DND-41 (cell line): ENCODE measurements at regions not wholly inside any gene's neighbourhood (a gene's known extent, or its start where the extent isn't known, plus 50 kb on each side); places are given as distances from the start of the nearest gene placed in this dataset.

Source experiments
- ATAC-seq: fragments of 200-7000 bp; cut with Tn5 transposase; 3 replicates; pipeline ENCODE4 v1.9.1; 2021; ENCODE audit warnings: low read depth; ENCODE audit not compliant: insufficient read depth
- DNase-seq: peaks from one replicate; pipeline ENCODE4 v3.0.0-alpha.2; 2020
- H2AFZ ChIP-seq: 2 replicates; pipeline ENCODE4 v1.6.0; 2012; ENCODE audit warnings: low read depth, low read length
- H3K27ac ChIP-seq: 2 replicates; pipeline ENCODE4 v1.5.1; 2012; ENCODE audit warnings: low read length, inconsistent platforms
- H3K27me3 ChIP-seq: fragments of 200-600 bp; sonication (generic); 2 replicates; pipeline ENCODE4 v1.6.0; 2012; ENCODE audit warnings: low read length, mild to moderate bottlenecking, inconsistent platforms; ENCODE audit not compliant: insufficient read depth, poor library complexity
- H3K36me3 ChIP-seq: 2 replicates; pipeline ENCODE4 v1.5.1; 2012; ENCODE audit warnings: low read length, inconsistent platforms; ENCODE audit not compliant: insufficient read depth
- H3K4me1 ChIP-seq: 2 replicates; pipeline ENCODE4 v1.5.1; 2012; ENCODE audit warnings: mild to moderate bottlenecking, low read length; ENCODE audit not compliant: insufficient read depth
- H3K4me2 ChIP-seq: 2 replicates; pipeline ENCODE4 v1.6.0; 2012; ENCODE audit warnings: mild to moderate bottlenecking, moderate library complexity, low read length, inconsistent platforms; ENCODE audit not compliant: insufficient read depth
- H3K4me3 ChIP-seq, 2 experiments: fragments of 200-600 bp in 1 of 2; shearing (Covaris generic) in 1 of 2; 2 replicates each; pipeline ENCODE4 v1.5.1; 2012 to 2016; ENCODE audit warnings: inconsistent platforms in 2 of 2, low read length in 2 of 2, mild to moderate bottlenecking in 2 of 2, low read depth in 1 of 2, moderate library complexity in 1 of 2
- H3K79me2 ChIP-seq: 2 replicates; pipeline ENCODE4 v1.6.0; 2012; ENCODE audit warnings: low read length, inconsistent platforms; ENCODE audit not compliant: insufficient read depth
- H3K9ac ChIP-seq: 2 replicates; pipeline ENCODE4 v1.6.0; 2012; ENCODE audit warnings: low read depth, mild to moderate bottlenecking, inconsistent platforms, low read length, moderate library complexity
- H3K9me3 ChIP-seq: 2 replicates; pipeline ENCODE4 v1.5.1; 2012; ENCODE audit warnings: low read length, moderate library complexity, mild to moderate bottlenecking, inconsistent platforms; ENCODE audit not compliant: insufficient read depth, severe bottlenecking
- H4K20me1 ChIP-seq: 2 replicates; pipeline ENCODE4 v1.6.0; 2012; ENCODE audit warnings: low read length; ENCODE audit not compliant: insufficient read depth
- CTCF ChIP-seq: IDR thresholded peaks from 2 replicates; pipeline ENCODE4 v1.5.1; 2012; ENCODE audit warnings: borderline replicate concordance, low read length, moderate library complexity, mild to moderate bottlenecking; ENCODE audit not compliant: poor library complexity, severe bottlenecking; ENCODE audit errors: extremely low read depth
- EZH2 ChIP-seq: IDR thresholded peaks from 3 replicates; pipeline ENCODE4 v1.6.1; 2012; ENCODE audit warnings: borderline replicate concordance, low read depth, mild to moderate bottlenecking, moderate library complexity, low read length, inconsistent platforms; ENCODE audit not compliant: severe bottlenecking

GRCh38 chr17:13678361-13678760 lies 76.6 kb upstream of the HS3ST3A1 start:
- Histone ChIP-seq H3K9ac (no peak overlapping the region), H3K9me3 (no peaks in the 10 kb centered on the region), H3K79me2 (no peaks in the 10 kb centered on the region), H3K4me3 (no peak overlapping the region), H3K36me3 (no peaks in the 10 kb centered on the region), H3K27ac (no peak overlapping the region), H2AFZ (no peak overlapping the region), H3K4me2 (no peak overlapping the region), H4K20me1 (no peaks in the 10 kb centered on the region), H3K4me1 (no peaks in the 10 kb centered on the region), H3K27me3 (no peaks in the 10 kb centered on the region)
- no peak for TF ChIP-seq EZH2
- no peak for DNase-seq
- no peak for ATAC-seq

GRCh38 chr17:13678841-13679240 lies 77.1 kb upstream of the HS3ST3A1 start:
- no peaks in the 10 kb centered on the region for H3K36me3 ChIP-seq
- no peak overlapping the region for H3K4me2 ChIP-seq
- ATAC-seq, result no peak
- no peaks in the 10 kb centered on the region for H3K27me3 ChIP-seq
- no peak overlapping the region for H3K4me3 ChIP-seq
- H2AFZ ChIP-seq, result no peak overlapping the region
- no peaks in the 10 kb centered on the region for H3K4me1 ChIP-seq
- no peaks in the 10 kb centered on the region for H3K79me2 ChIP-seq
- H3K27ac ChIP-seq, result no peak overlapping the region
- TF ChIP-seq CTCF (no peak), EZH2 (no peak)
- no peaks in the 10 kb centered on the region for H4K20me1 ChIP-seq
- no peak for DNase-seq
- H3K9ac ChIP-seq, result no peak overlapping the region
- H3K9me3 ChIP-seq, result no peaks in the 10 kb centered on the region

GRCh38 chr17:13688716-13689115 lies 87.0 kb upstream of the HS3ST3A1 start:
- no peak for ATAC-seq
- no peak for TF ChIP-seq CTCF
- TF ChIP-seq EZH2, result no peak
- no peak overlapping the region for H3K4me3 ChIP-seq

GRCh38 chr17:13690806-13691205 lies 89.1 kb upstream of the HS3ST3A1 start:
- Histone ChIP-seq H3K4me3 (no peak overlapping the region), H4K20me1 (no peaks in the 10 kb centered on the region), H3K27me3 (no peaks in the 10 kb centered on the region), H3K4me1 (no peaks in the 10 kb centered on the region), H3K79me2 (no peaks in the 10 kb centered on the region), H2AFZ (no peak overlapping the region), H3K4me2 (no peak overlapping the region), H3K9me3 (no peaks in the 10 kb centered on the region), H3K36me3 (no peaks in the 10 kb centered on the region), H3K27ac (no peak overlapping the region), H3K9ac (no peak overlapping the region)
- TF ChIP-seq CTCF (no peak), EZH2 (no peak)
- ATAC-seq (no peak), DNase-seq (no peak)

More at GRCh38 chr17:13688716-13689115, 87.0 kb upstream of the HS3ST3A1 start:
- no peak overlapping the region for H3K9ac ChIP-seq
- no peaks in the 10 kb centered on the region for H3K36me3 ChIP-seq
- DNase-seq, result no peak
- H3K27me3 ChIP-seq, result peaks cover 2% of the 10 kb centered on the region
- H4K20me1 ChIP-seq, result no peaks in the 10 kb centered on the region
- no peaks in the 10 kb centered on the region for H3K79me2 ChIP-seq
- no peak overlapping the region for H3K27ac ChIP-seq
- H3K4me1 ChIP-seq, result no peaks in the 10 kb centered on the region
- H3K4me2 ChIP-seq, result no peak overlapping the region
- H2AFZ ChIP-seq, result no peak overlapping the region
- H3K9me3 ChIP-seq, result no peaks in the 10 kb centered on the region
